GM13977 (cell line): ENCODE measurements at regions not wholly inside any gene's neighbourhood (a gene's known extent, or its start where the extent isn't known, plus 50 kb on each side); places are given as distances from the start of the nearest gene placed in this dataset.

Experiments used
- DNase-seq: peaks from one replicate; pipeline ENCODE4 v3.0.0; 2012; ENCODE audit warnings: low spot score
- CTCF ChIP-seq: IDR thresholded peaks from 2 replicates; pipeline ENCODE4 v1.5.1; 2012; ENCODE audit warnings: mild to moderate bottlenecking, control low read depth; ENCODE audit not compliant: insufficient read depth; ENCODE audit errors: extremely low read depth, missing control alignments
- in situ Hi-C: fragments of 300-500 bp; cut with MboI; formaldehyde crosslinking; loops from one replicate; pipeline ENCODE4 v1.12.0; 2022; ENCODE audit warnings: low sequenced_read_pairs, low pct_unique_long_range_greater_than_20kb, mixed read lengths, inconsistent platforms; ENCODE audit not compliant: unreplicated experiment

GRCh38 chr2:215695861-215696260, 260.0 kb upstream of the FN1 start:
- TF ChIP-seq CTCF, result no peak
- DNase-seq, result no peak
- in situ Hi-C loops, result no loop called here

- no peak for DNase-seq
- in situ Hi-C loops, result no loop called here
- TF ChIP-seq CTCF, result no peak
Measured at GRCh38 chr2:215693999-215694580, 258.2 kb upstream of the FN1 start.

GRCh38 chr2:215693193-215693998, 257.5 kb upstream of the FN1 start:
- no peak for DNase-seq
- in situ Hi-C loops, result no loop called here
- TF ChIP-seq CTCF, result no peak

GRCh38 chr2:215692387-215693079, 256.7 kb upstream of the FN1 start:
- no peak for DNase-seq
- no peak for TF ChIP-seq CTCF
- in situ Hi-C loops, result no loop called here

- in situ Hi-C loops, result no loop called here
- no peak for TF ChIP-seq CTCF
Measured at GRCh38 chr2:215691346-215691745, 255.5 kb upstream of the FN1 start.

GRCh38 chr2:215687149-215688031, 251.5 kb upstream of the FN1 start:
- no peak for DNase-seq
- no peak for TF ChIP-seq CTCF
- in situ Hi-C loops, result no loop called here

More at GRCh38 chr2:215691346-215691745, 255.5 kb upstream of the FN1 start:
- DNase-seq, result no peak
